Forelimb muscle (tissue), 1 donor: ENCODE measurements at regions not wholly inside any gene's neighbourhood (a gene's known extent, or its start where the extent isn't known, plus 50 kb on each side); places are given as distances from the start of the nearest gene placed in this dataset.
"Not testable (repeated sequence)": the region's sequence is repeated elsewhere in the genome, so short reads cannot be mapped to it uniquely, and the experiment has no call there.

Source experiments
- DNase-seq: peaks from one replicate; pipeline ENCODE4 v3.0.0-alpha.2; 2013; ENCODE audit warnings: low read depth

- DNase-seq: no peak
Observed at GRCh38 chr3:88954853-88955252, 152.6 kb upstream of the EPHA3 start.

- no peak for DNase-seq
Observed at GRCh38 chr3:88955274-88955673, 152.1 kb upstream of the EPHA3 start.

DNA sequence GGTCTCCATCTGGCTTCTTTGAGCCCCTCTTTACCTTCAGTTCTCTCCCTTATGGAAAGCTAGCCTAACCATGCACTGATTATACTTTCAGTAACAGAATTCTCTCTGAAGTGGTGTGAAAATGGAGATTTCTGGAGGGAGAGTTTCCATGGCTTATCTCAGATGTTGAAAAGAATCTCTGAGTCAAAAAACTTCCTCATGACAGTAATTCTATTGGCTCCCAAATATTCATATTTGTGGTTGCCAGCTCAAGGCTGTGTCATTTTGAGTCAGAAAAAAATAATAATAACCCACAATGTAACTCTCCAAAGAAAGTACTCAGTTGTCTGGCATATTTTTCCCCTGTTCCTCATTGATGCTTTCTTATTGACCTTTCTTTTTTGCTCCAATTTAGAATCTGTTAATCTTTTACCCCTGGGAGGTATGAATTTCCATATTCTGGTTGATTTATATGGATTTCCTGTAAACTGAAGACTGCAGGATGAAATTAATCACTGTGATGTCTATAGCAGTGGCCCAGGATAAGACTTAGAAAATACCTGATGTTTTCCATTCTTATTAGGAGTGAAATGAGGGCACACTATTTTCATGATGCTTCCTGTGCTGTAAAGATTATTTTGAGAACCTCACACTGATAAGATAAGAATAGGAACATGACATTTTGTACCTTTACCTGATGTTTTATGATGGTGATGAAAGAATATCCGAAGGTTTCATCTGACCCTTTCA, 149.5 kb upstream of the EPHA3 start:
- DNase-seq: no peak

DNA sequence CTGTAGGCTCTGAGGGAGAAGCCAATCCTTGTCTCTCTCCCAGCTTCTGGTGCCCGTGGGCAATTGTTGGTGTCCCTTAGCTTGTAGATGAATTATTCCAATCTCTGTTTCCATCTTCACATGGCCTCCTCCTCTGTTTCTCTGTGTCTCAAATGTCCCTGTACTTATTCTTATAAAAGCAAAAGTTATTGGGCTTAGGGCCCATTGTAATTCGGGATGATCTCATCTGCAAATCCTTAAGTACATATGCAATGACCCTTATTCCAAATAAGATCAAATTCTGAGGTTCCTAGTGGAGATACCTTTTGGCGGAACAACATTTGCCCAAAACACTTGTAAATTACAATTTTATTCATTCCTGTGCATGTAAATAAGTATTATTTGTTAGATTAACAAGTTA, 147.4 kb upstream of the EPHA3 start:
- no peak for DNase-seq

GRCh38 chr3:88963003-88963402, 144.4 kb upstream of the EPHA3 start:
- no peak for DNase-seq

DNA sequence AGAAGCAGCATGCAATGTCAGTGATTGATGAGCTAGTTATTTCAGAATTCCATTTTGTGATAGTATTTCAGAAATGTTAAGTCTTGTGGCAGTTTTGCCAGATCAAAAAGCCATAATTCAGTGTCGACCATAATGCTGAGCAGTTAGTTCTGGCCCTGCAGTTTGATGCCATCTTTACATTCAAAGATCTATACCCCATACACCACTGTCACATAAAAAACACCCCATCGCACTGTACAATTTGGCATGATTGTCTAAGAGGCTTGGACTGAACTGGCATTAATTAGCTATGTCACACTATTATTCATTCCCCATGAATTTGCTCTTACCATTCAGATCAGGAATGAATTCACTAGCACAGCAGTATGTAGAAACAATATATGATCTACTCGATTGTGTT, 127.7 kb upstream of the EPHA3 start:
- no peak for DNase-seq

DNA sequence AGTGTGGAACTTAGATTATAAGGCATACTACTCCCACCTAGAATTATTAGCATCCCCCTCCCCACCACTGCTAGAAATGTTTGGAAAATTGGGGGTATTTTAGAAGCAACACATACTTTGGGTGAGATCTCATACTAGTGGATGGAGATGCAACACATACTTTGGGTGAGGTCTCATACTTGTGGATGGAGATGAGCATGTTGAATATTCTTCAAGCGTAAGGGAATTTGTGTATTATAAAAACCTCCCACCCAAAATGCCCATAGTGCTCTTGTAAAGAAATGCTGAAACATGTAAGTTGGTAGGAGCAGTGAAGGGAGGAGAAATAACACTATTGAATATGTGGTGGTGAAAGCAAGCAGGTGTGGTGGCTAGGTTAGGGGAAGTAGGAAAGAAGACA, 124.0 kb upstream of the EPHA3 start:
- no peak for DNase-seq

DNA sequence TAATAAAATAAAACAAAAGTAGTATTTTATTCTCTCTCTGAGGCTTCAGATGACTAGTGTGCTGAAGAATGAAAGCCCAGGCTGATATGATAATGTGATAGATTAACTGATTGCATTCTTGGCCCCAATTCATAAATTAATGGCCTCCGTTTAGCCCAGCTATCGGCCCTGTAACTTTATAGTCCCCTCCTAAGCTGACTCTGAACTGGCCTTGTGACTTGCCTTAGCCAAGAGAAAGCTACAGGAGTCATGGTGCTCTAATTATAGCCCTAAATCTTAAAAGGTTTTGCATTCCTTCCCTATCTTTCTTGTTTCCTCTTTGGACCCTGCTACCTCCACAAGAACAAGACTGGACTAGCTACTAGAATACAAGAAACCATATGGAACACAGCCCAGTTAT, 123.2 kb upstream of the EPHA3 start:
- DNase-seq: no peak

GRCh38 chr3:88984832-88985231, 122.6 kb upstream of the EPHA3 start:
- DNase-seq: no peak

- DNase-seq: no peak
Observed at GRCh38 chr3:88985491-88985890, 121.9 kb upstream of the EPHA3 start.

DNA sequence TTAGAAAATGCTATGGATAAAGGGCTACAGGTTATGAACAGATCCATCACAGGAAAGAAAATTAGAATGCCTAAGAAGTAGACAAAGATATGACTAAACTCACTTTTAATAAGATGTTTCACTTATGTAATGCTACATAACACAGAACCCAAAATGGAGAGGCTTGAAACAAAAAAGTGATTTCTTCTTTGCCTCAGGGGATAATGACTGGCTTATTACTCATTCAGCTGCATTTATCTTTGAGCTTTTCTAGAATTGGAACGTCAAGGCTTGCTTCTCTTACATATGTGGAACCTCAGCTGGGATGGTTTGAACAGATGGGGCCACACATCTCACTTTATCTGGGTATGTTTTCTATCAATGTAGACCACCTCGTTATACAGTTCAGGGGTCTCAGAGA, 120.6 kb upstream of the EPHA3 start:
- DNase-seq: no peak

- no peak for DNase-seq
Observed at GRCh38 chr3:88987776-88988175, 119.6 kb upstream of the EPHA3 start.

DNA sequence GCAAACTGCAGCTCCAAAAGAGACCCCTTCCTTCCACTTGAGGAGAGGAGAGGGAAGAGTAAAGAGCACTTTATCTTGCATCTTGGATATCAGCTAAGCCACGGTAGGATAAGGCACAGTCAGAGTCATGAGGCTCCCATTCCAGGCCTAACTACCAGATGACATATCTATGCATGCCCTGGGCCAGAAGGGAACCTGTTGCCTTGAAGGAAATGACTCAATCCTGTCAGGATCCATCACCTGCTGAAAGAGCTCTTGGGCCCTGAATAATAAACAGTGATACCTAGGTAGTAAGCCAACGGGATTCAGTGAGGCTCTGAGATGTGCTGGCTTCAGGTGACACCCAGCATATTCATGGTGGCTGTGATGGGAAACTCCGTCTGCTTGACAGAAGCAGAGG, 118.5 kb upstream of the EPHA3 start:
- DNase-seq: no peak

- no peak for DNase-seq
Observed at GRCh38 chr3:88991496-88991895, 115.9 kb upstream of the EPHA3 start.

- DNase-seq: no peak
Observed at GRCh38 chr3:88996691-88997090, 110.7 kb upstream of the EPHA3 start.

GRCh38 chr3:88997260-88997659, 110.2 kb upstream of the EPHA3 start:
- DNase-seq: no peak

GRCh38 chr3:89000886-89001285, 106.5 kb upstream of the EPHA3 start:
- DNase-seq: no peak

- DNase-seq: no peak
Observed at GRCh38 chr3:89002191-89002590, 105.2 kb upstream of the EPHA3 start.

- no peak for DNase-seq
Observed at GRCh38 chr3:89013536-89013935, 93.9 kb upstream of the EPHA3 start.

DNA sequence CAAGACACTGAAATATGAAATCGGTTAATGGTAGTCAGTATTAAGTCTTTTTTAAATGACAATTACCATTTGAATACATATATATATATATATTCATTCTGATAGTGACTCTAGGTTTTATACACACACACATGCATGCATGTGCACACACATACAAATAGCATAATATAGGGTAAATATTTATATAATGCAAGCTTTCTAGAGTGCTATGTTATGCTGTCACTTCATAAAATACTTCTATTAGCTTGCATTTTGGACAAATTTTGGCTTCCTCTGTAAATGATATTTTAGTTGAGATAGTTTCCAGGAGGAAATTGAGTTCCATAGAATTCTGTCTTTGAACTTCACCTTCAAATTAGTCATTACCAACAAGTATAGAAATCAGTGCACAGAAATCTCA, 89.9 kb upstream of the EPHA3 start:
- DNase-seq: no peak

GRCh38 chr3:89025185-89025584, 82.2 kb upstream of the EPHA3 start:
- no peak for DNase-seq

- no peak for DNase-seq
Observed at GRCh38 chr3:89032346-89033013, 74.9 kb upstream of the EPHA3 start.

GRCh38 chr3:89034723-89035122, 72.7 kb upstream of the EPHA3 start:
- DNase-seq: not testable (repeated sequence)

GRCh38 chr3:89038869-89039268, 68.6 kb upstream of the EPHA3 start:
- DNase-seq: no peak
